GM10266 (cell line): ENCODE measurements at regions not wholly inside any gene's neighbourhood (a gene's known extent, or its start where the extent isn't known, plus 50 kb on each side); places are given as distances from the start of the nearest gene placed in this dataset.
"Not testable (repeated sequence)": the region's sequence is repeated elsewhere in the genome, so short reads cannot be mapped to it uniquely, and the experiment has no call there.

Experiments
- DNase-seq: peaks from one replicate; pipeline ENCODE4 v3.0.0; 2012; ENCODE audit errors: extremely low spot score
- TF ChIP-seq, protein P1 (sequence below): IDR thresholded peaks from 2 replicates; pipeline ENCODE4 v1.5.1; 2012; ENCODE audit warnings: mild to moderate bottlenecking, low read depth; ENCODE audit not compliant: control insufficient read depth, insufficient read depth; ENCODE audit errors: missing control alignments

DNA sequence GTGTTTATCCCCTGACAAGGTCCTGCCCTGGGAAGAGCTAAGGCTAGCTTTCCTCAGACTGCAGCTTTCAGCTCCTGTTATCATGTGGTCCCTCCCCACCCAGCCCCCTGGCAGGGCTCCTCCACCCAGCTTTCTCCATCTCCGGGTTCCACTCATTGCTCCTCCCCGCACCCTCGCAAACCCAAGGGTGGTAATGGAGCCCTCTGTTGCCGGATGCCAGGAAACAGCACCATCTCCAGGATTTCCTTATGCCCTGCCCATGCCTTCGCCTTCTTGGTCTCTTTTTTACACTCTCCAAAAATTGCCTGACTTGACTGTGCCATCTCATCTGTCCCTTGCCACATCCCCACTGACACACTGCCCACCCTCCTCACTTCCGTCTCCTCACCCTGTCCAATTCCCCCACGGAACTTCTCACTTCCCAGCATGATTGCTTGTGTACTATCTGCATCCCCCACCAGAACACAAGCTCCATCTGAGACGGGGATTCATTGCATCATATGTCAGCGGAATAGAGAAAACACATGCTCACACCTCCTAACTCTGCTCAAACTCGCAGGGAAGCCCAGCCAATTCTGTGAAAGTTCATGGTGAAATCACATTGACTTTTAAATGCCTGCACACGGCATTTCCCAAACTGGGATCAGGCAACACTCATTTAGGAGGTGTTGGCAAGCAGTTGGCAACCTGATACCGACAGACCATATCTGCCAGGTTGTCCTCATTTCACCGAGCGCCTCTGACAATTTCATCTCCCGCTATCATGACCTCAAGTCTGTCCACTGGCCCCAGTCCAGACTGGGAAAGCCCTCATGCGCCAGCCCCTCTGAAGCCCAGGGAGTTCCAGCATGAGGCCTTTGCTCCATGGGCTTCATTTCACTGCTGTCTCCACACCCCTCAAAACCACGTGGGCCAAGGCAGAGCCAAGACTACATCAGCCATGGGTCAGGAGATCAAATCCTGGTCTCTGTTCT, 201.1 kb downstream of the MATN1 start:
- TF ChIP-seq, protein P1, sequence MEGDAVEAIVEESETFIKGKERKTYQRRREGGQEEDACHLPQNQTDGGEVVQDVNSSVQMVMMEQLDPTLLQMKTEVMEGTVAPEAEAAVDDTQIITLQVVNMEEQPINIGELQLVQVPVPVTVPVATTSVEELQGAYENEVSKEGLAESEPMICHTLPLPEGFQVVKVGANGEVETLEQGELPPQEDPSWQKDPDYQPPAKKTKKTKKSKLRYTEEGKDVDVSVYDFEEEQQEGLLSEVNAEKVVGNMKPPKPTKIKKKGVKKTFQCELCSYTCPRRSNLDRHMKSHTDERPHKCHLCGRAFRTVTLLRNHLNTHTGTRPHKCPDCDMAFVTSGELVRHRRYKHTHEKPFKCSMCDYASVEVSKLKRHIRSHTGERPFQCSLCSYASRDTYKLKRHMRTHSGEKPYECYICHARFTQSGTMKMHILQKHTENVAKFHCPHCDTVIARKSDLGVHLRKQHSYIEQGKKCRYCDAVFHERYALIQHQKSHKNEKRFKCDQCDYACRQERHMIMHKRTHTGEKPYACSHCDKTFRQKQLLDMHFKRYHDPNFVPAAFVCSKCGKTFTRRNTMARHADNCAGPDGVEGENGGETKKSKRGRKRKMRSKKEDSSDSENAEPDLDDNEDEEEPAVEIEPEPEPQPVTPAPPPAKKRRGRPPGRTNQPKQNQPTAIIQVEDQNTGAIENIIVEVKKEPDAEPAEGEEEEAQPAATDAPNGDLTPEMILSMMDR, result no peak
- DNase-seq, result no peak

DNA sequence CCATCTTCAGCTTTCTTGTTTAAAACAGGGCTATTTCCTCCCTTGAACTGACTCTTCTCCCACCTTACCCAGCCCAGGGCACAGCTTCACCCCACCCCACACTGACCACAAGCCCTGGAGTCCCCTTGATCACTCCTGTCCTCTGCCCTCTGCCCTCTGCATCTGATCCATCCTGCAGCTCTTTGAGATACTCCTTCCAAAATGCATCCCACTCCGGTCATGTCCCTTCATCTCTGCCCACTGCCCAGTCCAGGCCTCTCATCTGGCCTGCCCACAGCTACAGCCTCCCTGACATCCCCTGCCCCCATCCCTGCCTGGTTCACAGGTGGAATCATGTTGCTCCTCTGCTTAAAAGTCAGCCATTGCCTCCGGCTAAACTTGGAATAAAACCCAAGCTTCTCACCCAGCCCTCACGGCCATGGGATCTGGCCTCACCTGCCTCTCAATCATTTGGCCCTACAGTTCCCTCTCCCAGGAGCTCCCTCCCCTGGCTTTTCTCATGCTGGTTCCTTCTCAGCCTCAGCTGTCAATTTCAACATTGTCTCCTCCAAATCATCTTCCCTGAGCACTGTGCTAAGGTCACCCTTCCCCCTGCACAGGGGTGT, 202.0 kb downstream of the MATN1 start:
- DNase-seq, result no peak
- TF ChIP-seq, protein P1, result no peak

DNA sequence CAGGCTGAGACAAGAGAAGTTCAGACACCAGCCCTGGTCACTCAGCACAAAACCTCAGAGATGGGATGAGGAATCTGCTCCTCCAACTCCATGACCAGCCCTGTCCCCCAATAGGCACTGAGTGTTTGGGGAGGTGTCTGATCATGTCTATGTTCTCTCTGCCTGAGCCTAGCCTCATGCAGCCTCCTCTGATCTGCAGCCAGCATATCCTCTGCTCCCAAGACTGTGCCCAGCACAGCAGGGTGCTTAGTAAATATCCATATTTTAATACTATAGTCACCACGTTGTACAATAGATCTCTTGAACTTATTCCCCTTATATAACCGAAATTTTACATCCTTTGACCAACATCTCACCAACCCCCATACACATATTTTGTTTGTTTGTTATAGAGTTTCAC, 202.9 kb downstream of the MATN1 start:
- no peak for DNase-seq
- TF ChIP-seq, protein P1, result no peak

DNA sequence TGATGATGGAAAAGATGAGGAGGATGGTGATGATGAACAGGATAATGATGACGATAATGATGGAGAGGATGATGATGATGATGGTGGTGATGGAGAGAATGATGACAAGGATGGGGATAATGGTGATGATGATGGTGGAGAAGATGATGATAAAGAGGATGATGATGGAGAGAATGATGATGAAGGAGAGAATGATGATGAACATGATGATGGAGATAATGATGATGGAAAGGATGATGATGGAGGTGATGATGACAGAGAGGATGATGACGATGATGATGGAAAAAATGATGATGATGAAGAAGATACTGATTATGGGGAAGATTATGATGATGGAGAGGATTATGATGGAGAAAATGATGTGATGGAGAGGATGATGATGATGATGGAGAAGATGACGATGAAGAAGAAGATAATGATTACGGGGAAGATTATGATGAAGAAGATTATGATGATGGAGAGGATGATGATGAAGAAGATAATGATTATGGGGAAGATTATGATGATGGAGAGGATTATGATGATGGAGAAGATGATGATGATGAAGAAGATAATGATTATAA, 204.1 kb downstream of the MATN1 start:
- TF ChIP-seq, protein P1, result no peak
- no peak for DNase-seq

DNA sequence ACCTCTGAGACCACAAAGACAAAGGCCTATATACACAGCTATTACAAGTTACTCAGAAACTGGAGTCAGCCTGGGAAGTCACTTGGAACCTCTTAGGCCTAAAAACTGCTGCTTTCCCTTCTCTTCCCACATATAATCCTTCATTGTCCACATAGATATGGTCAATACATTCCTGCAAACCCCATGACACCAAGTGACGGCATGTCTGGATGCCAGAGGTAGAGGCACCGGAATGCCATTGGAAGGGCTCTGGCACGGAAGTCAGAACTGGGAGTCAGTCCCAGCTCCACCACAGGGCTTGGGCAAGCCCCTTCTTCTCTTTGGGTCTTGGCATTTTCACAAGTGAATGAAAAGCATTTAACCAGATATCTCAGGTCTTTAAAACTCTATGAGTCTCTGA, 204.7 kb downstream of the MATN1 start:
- TF ChIP-seq, protein P1, result no peak
- DNase-seq, result no peak

DNA sequence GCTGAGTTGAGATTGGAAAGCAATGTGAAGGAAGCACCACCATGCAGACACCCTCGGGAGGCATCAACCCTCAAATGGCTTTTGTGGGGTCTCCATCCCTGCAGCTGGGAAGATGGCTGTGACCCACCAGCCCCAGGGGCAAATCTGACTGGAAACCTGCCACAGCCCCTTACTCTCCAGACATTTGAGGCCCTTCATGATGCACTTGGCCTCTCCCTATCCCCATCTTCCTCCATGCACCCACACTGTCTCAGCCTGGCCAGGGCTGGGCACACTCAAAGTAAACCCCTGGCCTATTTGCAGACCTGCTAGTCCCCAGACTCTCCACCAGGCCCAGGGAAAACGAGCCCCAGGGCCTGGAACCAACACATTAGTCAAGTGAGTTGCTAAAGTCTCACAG, 205.2 kb downstream of the MATN1 start:
- TF ChIP-seq, protein P1, result no peak

DNA sequence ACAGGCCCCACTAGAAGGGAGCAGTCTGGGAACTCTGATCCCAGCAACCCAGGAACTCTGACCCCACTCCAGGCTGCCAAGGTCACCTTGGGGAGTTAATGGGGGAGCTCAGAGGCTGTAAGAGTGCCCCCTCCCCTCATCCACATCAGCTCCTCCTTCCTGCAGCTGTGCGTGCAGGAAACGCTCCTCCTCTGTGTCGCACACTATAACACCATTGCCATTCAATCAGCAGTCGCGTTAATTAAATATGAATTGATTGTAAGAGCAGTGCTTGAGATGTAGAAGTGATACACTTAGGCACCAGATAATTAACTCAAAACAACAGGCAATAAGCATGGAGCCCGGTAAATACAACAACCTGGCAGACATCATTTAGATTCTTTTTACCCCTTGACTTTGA, 205.7 kb downstream of the MATN1 start:
- not testable (repeated sequence) for DNase-seq

More for the DNA sequence above, 205.2 kb downstream of the MATN1 start:
- DNase-seq, result no peak

DNA sequence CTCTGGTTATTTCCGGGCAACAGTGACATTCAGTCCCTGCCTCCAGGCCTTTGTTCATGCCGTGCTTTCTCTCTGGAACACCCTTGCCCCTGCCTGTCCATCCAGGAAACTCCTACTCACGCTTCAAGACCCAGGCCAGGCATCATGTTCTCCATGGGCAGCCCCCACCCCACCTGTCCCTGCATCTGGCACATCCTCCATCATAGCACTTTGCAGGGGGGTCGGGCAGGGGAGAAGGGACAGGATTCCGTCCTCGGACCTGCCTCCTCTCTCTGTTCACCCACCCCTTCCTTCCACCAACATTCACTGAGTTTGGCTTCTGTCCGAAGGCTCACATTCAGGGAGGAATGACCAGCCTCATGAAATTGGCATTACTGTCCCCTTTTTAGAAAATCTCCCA, 206.1 kb downstream of the MATN1 start:
- DNase-seq, result not testable (repeated sequence)
